Immature natural killer cell (primary cell): ENCODE measurements at regions not wholly inside any gene's neighbourhood (a gene's known extent, or its start where the extent isn't known, plus 50 kb on each side); places are given as distances from the start of the nearest gene placed in this dataset.
"Not testable (repeated sequence)": the region's sequence is repeated elsewhere in the genome, so short reads cannot be mapped to it uniquely, and the experiment has no call there.

ENCODE experiments used
- DNase-seq, 3 donors: peaks; one replicate each; pipeline ENCODE4 v3.0.0; 2022; ENCODE audit warnings: mixed read lengths in 1 of 3
- H3K27ac Mint-ChIP-seq, 6 donors: one replicate each; pipeline ENCODE4 v1.8.0; 2020; ENCODE audit warnings: mixed read lengths in 6 of 6, mild to moderate bottlenecking in 5 of 6, inconsistent platforms in 4 of 6, moderate library complexity in 3 of 6
- H3K27me3 Mint-ChIP-seq, 3 donors: one replicate each; pipeline ENCODE4 v1.8.0; 2020 to 2021; ENCODE audit warnings: low read depth in 3 of 3, mild to moderate bottlenecking in 3 of 3, mixed read lengths in 3 of 3, moderate library complexity in 3 of 3, inconsistent platforms in 1 of 3
- H3K36me3 Mint-ChIP-seq, 3 donors: one replicate each; pipeline ENCODE4 v1.8.0; 2020; ENCODE audit warnings: mixed read lengths in 3 of 3, inconsistent platforms in 2 of 3, mild to moderate bottlenecking in 2 of 3
- H3K4me1 Mint-ChIP-seq, 2 donors: one replicate each; pipeline ENCODE4 v1.8.0; 2020; ENCODE audit warnings: inconsistent platforms in 2 of 2, mild to moderate bottlenecking in 2 of 2, mixed read lengths in 2 of 2, moderate library complexity in 1 of 2
- H3K4me3 Mint-ChIP-seq, 5 donors: one replicate each; pipeline ENCODE4 v1.8.0; 2020; ENCODE audit warnings: mild to moderate bottlenecking in 5 of 5, mixed read lengths in 5 of 5, inconsistent platforms in 3 of 5, moderate library complexity in 3 of 5
- H3K9me3 Mint-ChIP-seq, 6 donors: one replicate each; pipeline ENCODE4 v1.8.0; 2020; ENCODE audit warnings: mild to moderate bottlenecking in 6 of 6, mixed read lengths in 6 of 6, inconsistent platforms in 4 of 6, moderate library complexity in 3 of 6

- H3K4me3 Mint-ChIP-seq: no peak overlapping the region
- no peaks in the 10 kb centered on the region for H3K4me1 Mint-ChIP-seq
- peaks cover 3 to 22% (median 12%) of the 10 kb centered on the region in 6 donors for H3K9me3 Mint-ChIP-seq
- no peak for DNase-seq
- no peak overlapping the region for H3K27ac Mint-ChIP-seq
- H3K36me3 Mint-ChIP-seq: peaks cover 0 to 3% (median 0%) of the 10 kb centered on the region in 3 donors
- H3K27me3 Mint-ChIP-seq: peaks cover 0 to 3% (median 0%) of the 10 kb centered on the region in 3 donors
Observed at GRCh38 chr6:71080133-71080532, 123.3 kb upstream of the B3GAT2 start.

GRCh38 chr6:71080826-71081225 is 124.0 kb upstream of the B3GAT2 start:
- no peaks in the 10 kb centered on the region for H3K4me1 Mint-ChIP-seq
- no peak overlapping the region for H3K27ac Mint-ChIP-seq
- H3K9me3 Mint-ChIP-seq: peaks cover 3 to 22% (median 11%) of the 10 kb centered on the region in 6 donors
- DNase-seq: no peak
- H3K4me3 Mint-ChIP-seq: no peak overlapping the region
- H3K27me3 Mint-ChIP-seq: peaks cover 0 to 3% (median 0%) of the 10 kb centered on the region in 3 donors
- no peaks in the 10 kb centered on the region for H3K36me3 Mint-ChIP-seq

- no peak for DNase-seq
- Mint-ChIP-seq H3K27ac (no peak overlapping the region), H3K9me3 (peaks cover 3 to 22% (median 10%) of the 10 kb centered on the region in 6 donors), H3K4me3 (no peak overlapping the region), H3K36me3 (no peaks in the 10 kb centered on the region), H3K4me1 (no peaks in the 10 kb centered on the region), H3K27me3 (peaks cover 0 to 4% (median 0%) of the 10 kb centered on the region in 3 donors)
Observed at GRCh38 chr6:71082033-71082650, 125.3 kb upstream of the B3GAT2 start.

DNA sequence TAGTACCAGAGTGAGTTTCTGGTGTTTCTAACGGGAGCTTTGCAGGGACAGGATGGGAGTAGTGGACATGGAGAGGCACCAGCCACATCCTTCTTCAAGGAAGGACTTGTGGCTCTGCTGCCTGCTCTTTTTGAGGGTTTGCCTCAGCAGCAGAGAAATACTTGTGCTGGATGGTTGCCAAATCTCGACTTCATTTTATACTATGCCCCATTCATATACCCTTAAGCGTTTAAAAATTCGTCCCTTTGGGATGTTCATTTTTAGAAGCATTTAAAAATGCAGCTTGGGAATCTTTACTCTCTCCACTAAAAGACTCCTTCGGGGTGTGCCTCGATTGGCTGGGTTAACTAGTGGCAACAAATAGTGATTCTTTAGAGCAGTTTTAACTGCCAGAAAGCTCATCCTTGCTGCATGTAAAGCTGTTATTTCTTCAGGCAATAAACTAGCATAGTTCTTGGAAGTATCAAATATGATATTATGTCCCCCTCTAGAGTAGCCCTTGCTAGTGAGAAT is 126.5 kb upstream of the B3GAT2 start:
- H3K36me3 Mint-ChIP-seq: no peaks in the 10 kb centered on the region
- H3K27ac Mint-ChIP-seq: no peak overlapping the region
- H3K27me3 Mint-ChIP-seq: peaks cover 0 to 4% (median 0%) of the 10 kb centered on the region in 3 donors
- no peak for DNase-seq
- H3K4me1 Mint-ChIP-seq: no peaks in the 10 kb centered on the region
- no peak overlapping the region for H3K4me3 Mint-ChIP-seq
- H3K9me3 Mint-ChIP-seq: peaks cover 0 to 11% (median 7%) of the 10 kb centered on the region in 6 donors

DNA sequence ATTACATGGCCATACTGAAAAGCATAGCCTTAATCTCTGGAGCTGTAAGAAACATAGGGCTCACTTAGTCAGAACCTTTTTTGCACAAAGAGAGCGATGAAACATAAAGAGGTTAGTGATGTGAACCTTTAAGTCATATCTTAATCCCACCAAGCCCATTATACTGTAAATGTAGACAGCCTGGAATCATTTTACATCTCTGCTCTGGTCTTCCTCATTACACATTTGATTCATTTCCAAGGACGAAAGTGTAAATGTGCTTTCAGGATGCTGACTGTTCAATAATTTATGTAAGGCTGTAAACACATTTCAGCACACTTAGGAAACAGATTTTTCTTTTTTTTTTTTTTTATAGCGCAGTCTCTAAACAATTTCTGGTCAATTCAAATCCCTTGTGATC is 131.3 kb upstream of the B3GAT2 start:
- no peak overlapping the region for H3K4me3 Mint-ChIP-seq
- H3K9me3 Mint-ChIP-seq: peaks cover 0 to 2% (median 0%) of the 10 kb centered on the region in 6 donors
- H3K4me1 Mint-ChIP-seq: no peaks in the 10 kb centered on the region
- no peaks in the 10 kb centered on the region for H3K36me3 Mint-ChIP-seq
- no peak overlapping the region for H3K27ac Mint-ChIP-seq
- peaks cover 0 to 5% (median 0%) of the 10 kb centered on the region in 3 donors for H3K27me3 Mint-ChIP-seq
- DNase-seq: no peak

GRCh38 chr6:71090217-71090616 is 133.4 kb upstream of the B3GAT2 start:
- DNase-seq: no peak
- Mint-ChIP-seq H3K4me1 (no peaks in the 10 kb centered on the region), H3K9me3 (peaks cover 0 to 2% (median 0%) of the 10 kb centered on the region in 6 donors), H3K27ac (no peak overlapping the region), H3K4me3 (no peak overlapping the region), H3K36me3 (no peaks in the 10 kb centered on the region), H3K27me3 (peaks cover 0 to 5% (median 0%) of the 10 kb centered on the region in 3 donors)

DNA sequence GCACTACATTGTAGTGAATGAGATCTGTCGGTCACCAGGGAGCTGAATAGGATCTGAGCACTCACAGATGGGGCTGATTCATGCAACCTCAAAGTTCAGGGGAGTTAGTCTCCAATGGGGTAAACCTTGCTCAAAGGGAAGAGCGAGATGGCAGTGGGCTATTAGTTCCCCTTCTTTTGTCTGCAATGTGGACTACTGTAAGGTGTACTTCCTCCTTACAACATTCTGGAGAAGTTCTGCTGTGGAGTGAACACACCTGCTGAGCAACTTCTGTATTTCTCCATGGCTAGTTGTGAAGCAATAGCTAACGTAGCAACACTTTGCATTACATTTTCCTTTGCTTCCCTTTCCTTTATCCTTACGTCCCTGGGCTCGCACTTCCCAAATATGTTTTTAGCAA is 134.3 kb upstream of the B3GAT2 start:
- DNase-seq: no peak
- Mint-ChIP-seq H3K27me3 (peaks cover 0 to 7% (median 0%) of the 10 kb centered on the region in 3 donors), H3K36me3 (no peaks in the 10 kb centered on the region), H3K4me1 (no peaks in the 10 kb centered on the region), H3K27ac (no peak overlapping the region), H3K4me3 (no peak overlapping the region), H3K9me3 (peaks cover 0 to 2% (median 0%) of the 10 kb centered on the region in 6 donors)

- H3K9me3 Mint-ChIP-seq: peaks cover 0 to 7% (median 0%) of the 10 kb centered on the region in 6 donors
- H3K36me3 Mint-ChIP-seq: no peaks in the 10 kb centered on the region
- no peak overlapping the region for H3K4me3 Mint-ChIP-seq
- no peaks in the 10 kb centered on the region for H3K4me1 Mint-ChIP-seq
- no peak overlapping the region for H3K27ac Mint-ChIP-seq
- H3K27me3 Mint-ChIP-seq: peaks cover 0 to 7% (median 0%) of the 10 kb centered on the region in 3 donors
- DNase-seq: no peak
Observed at GRCh38 chr6:71091956-71092355, 135.1 kb upstream of the B3GAT2 start.

- H3K27ac Mint-ChIP-seq, H3K36me3 Mint-ChIP-seq, H3K27me3 Mint-ChIP-seq, H3K4me1 Mint-ChIP-seq, DNase-seq, H3K4me3 Mint-ChIP-seq: not testable (repeated sequence)
- peaks cover 10 to 27% (median 14%) of the 10 kb centered on the region in 6 donors for H3K9me3 Mint-ChIP-seq
Observed at GRCh38 chr6:71097264-71097663, 140.4 kb upstream of the B3GAT2 start.

GRCh38 chr6:71099649-71100048 is 142.8 kb upstream of the B3GAT2 start:
- Mint-ChIP-seq H3K4me1 (no peaks in the 10 kb centered on the region), H3K9me3 (peaks cover 12 to 35% (median 17%) of the 10 kb centered on the region in 6 donors), H3K36me3 (no peaks in the 10 kb centered on the region), H3K27ac (no peak overlapping the region), H3K4me3 (no peak overlapping the region), H3K27me3 (peaks cover 0 to 2% (median 0%) of the 10 kb centered on the region in 3 donors)
- DNase-seq: no peak

- no peak for DNase-seq
- no peaks in the 10 kb centered on the region for H3K36me3 Mint-ChIP-seq
- H3K4me3 Mint-ChIP-seq: no peak overlapping the region
- peaks cover 9 to 28% (median 17%) of the 10 kb centered on the region in 6 donors for H3K9me3 Mint-ChIP-seq
- peaks cover 0 to 5% (median 2%) of the 10 kb centered on the region in 3 donors for H3K27me3 Mint-ChIP-seq
- no peaks in the 10 kb centered on the region for H3K4me1 Mint-ChIP-seq
- H3K27ac Mint-ChIP-seq: no peak overlapping the region
Observed at GRCh38 chr6:71103130-71103529, 146.3 kb upstream of the B3GAT2 start.

DNA sequence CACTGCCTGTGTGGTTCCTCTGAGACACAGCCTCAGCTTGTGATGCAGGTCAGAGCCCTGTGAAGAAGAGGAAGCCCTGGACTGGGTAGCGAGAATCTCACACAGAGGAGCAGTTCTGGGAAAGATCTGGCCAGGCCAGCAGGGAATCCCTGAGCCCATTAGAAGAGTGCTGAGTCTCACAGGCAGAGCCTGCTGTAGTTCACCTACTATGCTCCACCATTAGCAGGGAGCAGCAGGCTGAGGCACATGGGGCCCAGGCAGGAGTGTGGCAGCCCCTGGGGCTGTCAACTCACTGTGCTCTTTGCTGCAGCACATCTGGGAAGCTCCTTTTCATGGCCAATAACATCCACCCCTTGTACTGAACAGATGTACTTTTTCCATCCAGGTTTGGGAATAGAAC is 146.8 kb upstream of the B3GAT2 start:
- no peaks in the 10 kb centered on the region for H3K4me1 Mint-ChIP-seq
- no peak for DNase-seq
- H3K36me3 Mint-ChIP-seq: no peaks in the 10 kb centered on the region
- no peak overlapping the region for H3K4me3 Mint-ChIP-seq
- H3K9me3 Mint-ChIP-seq: peaks cover 9 to 28% (median 16%) of the 10 kb centered on the region in 6 donors
- peaks cover 0 to 5% (median 2%) of the 10 kb centered on the region in 3 donors for H3K27me3 Mint-ChIP-seq
- no peak overlapping the region for H3K27ac Mint-ChIP-seq

GRCh38 chr6:71106276-71106675 is 149.4 kb upstream of the B3GAT2 start:
- Mint-ChIP-seq H3K9me3 (peaks cover 0 to 9% (median 1%) of the 10 kb centered on the region in 6 donors), H3K27ac (no peak overlapping the region), H3K36me3 (peaks cover 0 to 4% (median 0%) of the 10 kb centered on the region in 3 donors), H3K27me3 (peaks cover 2 to 10% (median 8%) of the 10 kb centered on the region in 3 donors), H3K4me1 (no peaks in the 10 kb centered on the region), H3K4me3 (no peak overlapping the region)
- DNase-seq: no peak

- Mint-ChIP-seq H3K9me3 (peaks cover 0 to 5% (median 0%) of the 10 kb centered on the region in 6 donors), H3K27me3 (peaks cover 2 to 10% (median 8%) of the 10 kb centered on the region in 3 donors), H3K4me1 (no peaks in the 10 kb centered on the region), H3K36me3 (peaks cover 0 to 4% (median 0%) of the 10 kb centered on the region in 3 donors), H3K4me3 (no peak overlapping the region), H3K27ac (no peak overlapping the region)
- DNase-seq: no peak
Observed at GRCh38 chr6:71107911-71108420, 151.1 kb upstream of the B3GAT2 start.
